ENCODE measurements at regions not wholly inside any gene's neighbourhood (a gene's known extent, or its start where the extent isn't known, plus 50 kb on each side); places are given as distances from the start of the nearest gene placed in this dataset.

- H3K4me3 ChIP-seq (ENCODE audit: control insufficient read depth, low read depth, low read length): no peak overlapping the region
- DNase-seq (ENCODE audit: low read depth): no peak
- no peak for TF ChIP-seq CTCF (IDR thresholded peaks at IDR 0.05; ENCODE audit: control insufficient read depth, insufficient read depth, low read depth, low read length, missing control alignments)
These were observed 631.4 kb downstream of the CDH26 start for GRCh38 chr20:60589623-60590022.

GRCh38 chr20:60591172-60591799 lies 633.1 kb downstream of the CDH26 start:
- no peak overlapping the region for H3K4me3 ChIP-seq (ENCODE audit: control insufficient read depth, low read depth, low read length)
- TF ChIP-seq CTCF (IDR thresholded peaks at IDR 0.05; ENCODE audit: control insufficient read depth, insufficient read depth, low read depth, low read length, missing control alignments): no peak
- DNase-seq (ENCODE audit: low read depth): no peak

GRCh38 chr20:60598528-60598927 lies 640.3 kb downstream of the CDH26 start:
- no peak for TF ChIP-seq CTCF (IDR thresholded peaks at IDR 0.05; ENCODE audit: control insufficient read depth, insufficient read depth, low read depth, low read length, missing control alignments)
- DNase-seq (ENCODE audit: low read depth): no peak
- H3K4me3 ChIP-seq (ENCODE audit: control insufficient read depth, low read depth, low read length): no peak overlapping the region

- DNase-seq (ENCODE audit: low read depth): no peak
- H3K4me3 ChIP-seq (ENCODE audit: control insufficient read depth, low read depth, low read length): no peak overlapping the region
- TF ChIP-seq CTCF (IDR thresholded peaks at IDR 0.05; ENCODE audit: control insufficient read depth, insufficient read depth, low read depth, low read length, missing control alignments): no peak
These were observed 641.2 kb downstream of the CDH26 start for GRCh38 chr20:60599381-60599780.

GRCh38 chr20:60600036-60600435 lies 641.8 kb downstream of the CDH26 start:
- H3K4me3 ChIP-seq (ENCODE audit: control insufficient read depth, low read depth, low read length): no peak overlapping the region
- no peak for TF ChIP-seq CTCF (IDR thresholded peaks at IDR 0.05; ENCODE audit: control insufficient read depth, insufficient read depth, low read depth, low read length, missing control alignments)
- no peak for DNase-seq (ENCODE audit: low read depth)

GRCh38 chr20:60624066-60624465 lies 628.0 kb upstream of the CDH4 start:
- no peak for DNase-seq (ENCODE audit: low read depth)
- H3K4me3 ChIP-seq (ENCODE audit: control insufficient read depth, low read depth, low read length): no peak overlapping the region
- no peak for TF ChIP-seq CTCF (IDR thresholded peaks at IDR 0.05; ENCODE audit: control insufficient read depth, insufficient read depth, low read depth, low read length, missing control alignments)
